Left ventricle myocardium inferior (tissue), 1 donor: ENCODE measurements at regions not wholly inside any gene's neighbourhood (a gene's known extent, or its start where the extent isn't known, plus 50 kb on each side); places are given as distances from the start of the nearest gene placed in this dataset.

ENCODE experiments used
- DNase-seq: peaks from one replicate; pipeline ENCODE4 v3.0.0-alpha.2; 2020
- H3K27ac ChIP-seq: fragments of 200-600 bp; replicated peaks from 2 replicates; pipeline ENCODE4 v1.8.0; 2021
- H3K27me3 ChIP-seq: fragments of 200-600 bp; 2 replicates; pipeline ENCODE4 v1.8.0; 2021; ENCODE audit warnings: low read depth
- H3K36me3 ChIP-seq: fragments of 200-600 bp; 2 replicates; pipeline ENCODE4 v1.8.0; 2021
- H3K4me1 ChIP-seq: fragments of 200-600 bp; 2 replicates; pipeline ENCODE4 v1.8.0; 2021
- H3K4me3 ChIP-seq: fragments of 200-600 bp; 2 replicates; pipeline ENCODE4 v1.8.0; 2021; ENCODE audit warnings: mild to moderate bottlenecking, moderate library complexity
- H3K9me3 ChIP-seq: fragments of 200-600 bp; replicated peaks from 2 replicates; pipeline ENCODE4 v1.8.0; 2021
- intact Hi-C: fragments of 100-400 bp; cut with micrococcal nuclease; formaldehyde crosslinking; loops from one replicate; pipeline ENCODE4 v1.11.0; 2022
- TF ChIP-seq, protein P1 (sequence below): fragments of 200-600 bp; IDR thresholded peaks from 2 replicates; pipeline ENCODE4 v1.8.0; 2021; ENCODE audit warnings: antibody characterized with exemption, mild to moderate bottlenecking, borderline replicate concordance
- donor health status: DM: no; HTN: yes; CAD: no; lungs with severe emphysema.

DNA sequence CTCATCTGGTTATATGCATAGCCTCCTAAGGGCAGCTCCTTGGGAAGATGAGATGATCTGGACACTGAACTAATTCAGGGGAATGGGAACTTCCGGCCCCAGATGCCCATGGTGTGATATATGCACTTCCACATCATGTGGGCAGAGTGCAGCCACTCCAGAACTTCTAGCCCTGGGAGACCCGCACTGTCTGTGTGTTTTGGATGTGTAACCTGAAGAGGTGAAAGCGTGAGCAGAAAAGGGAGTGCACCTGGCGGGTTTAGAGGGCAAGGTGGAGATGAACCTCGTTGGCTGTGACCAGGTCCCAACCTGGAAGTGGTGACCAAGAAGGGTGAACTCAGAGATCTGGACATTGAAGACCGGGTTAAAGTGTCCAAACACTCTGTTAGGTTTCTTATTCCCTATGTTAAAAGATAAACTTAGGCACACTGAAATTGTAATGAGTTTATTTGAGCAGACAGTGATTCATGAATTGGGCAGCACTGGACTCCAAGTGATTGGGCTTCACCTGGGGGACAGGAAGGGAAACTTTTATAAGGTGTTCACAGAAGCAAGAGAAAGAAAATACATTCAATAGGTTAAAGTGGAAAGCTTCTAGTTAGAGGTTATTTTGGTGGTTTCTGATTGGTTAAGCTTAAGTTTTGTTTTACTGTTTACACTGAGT, 296.2 kb upstream of the SKOR2 start:
- H3K9me3 ChIP-seq: no peaks in the 10 kb centered on the region
- DNase-seq: no peak
- H3K4me3 ChIP-seq: no peak overlapping the region
- H3K4me1 ChIP-seq: peaks cover 9% of the 10 kb centered on the region
- TF ChIP-seq, protein P1, sequence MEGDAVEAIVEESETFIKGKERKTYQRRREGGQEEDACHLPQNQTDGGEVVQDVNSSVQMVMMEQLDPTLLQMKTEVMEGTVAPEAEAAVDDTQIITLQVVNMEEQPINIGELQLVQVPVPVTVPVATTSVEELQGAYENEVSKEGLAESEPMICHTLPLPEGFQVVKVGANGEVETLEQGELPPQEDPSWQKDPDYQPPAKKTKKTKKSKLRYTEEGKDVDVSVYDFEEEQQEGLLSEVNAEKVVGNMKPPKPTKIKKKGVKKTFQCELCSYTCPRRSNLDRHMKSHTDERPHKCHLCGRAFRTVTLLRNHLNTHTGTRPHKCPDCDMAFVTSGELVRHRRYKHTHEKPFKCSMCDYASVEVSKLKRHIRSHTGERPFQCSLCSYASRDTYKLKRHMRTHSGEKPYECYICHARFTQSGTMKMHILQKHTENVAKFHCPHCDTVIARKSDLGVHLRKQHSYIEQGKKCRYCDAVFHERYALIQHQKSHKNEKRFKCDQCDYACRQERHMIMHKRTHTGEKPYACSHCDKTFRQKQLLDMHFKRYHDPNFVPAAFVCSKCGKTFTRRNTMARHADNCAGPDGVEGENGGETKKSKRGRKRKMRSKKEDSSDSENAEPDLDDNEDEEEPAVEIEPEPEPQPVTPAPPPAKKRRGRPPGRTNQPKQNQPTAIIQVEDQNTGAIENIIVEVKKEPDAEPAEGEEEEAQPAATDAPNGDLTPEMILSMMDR: no peak
- intact Hi-C loops: no loop called here
- no peaks in the 10 kb centered on the region for H3K36me3 ChIP-seq
- H3K27ac ChIP-seq: no peak overlapping the region
- H3K27me3 ChIP-seq: peaks cover 89% of the 10 kb centered on the region

DNA sequence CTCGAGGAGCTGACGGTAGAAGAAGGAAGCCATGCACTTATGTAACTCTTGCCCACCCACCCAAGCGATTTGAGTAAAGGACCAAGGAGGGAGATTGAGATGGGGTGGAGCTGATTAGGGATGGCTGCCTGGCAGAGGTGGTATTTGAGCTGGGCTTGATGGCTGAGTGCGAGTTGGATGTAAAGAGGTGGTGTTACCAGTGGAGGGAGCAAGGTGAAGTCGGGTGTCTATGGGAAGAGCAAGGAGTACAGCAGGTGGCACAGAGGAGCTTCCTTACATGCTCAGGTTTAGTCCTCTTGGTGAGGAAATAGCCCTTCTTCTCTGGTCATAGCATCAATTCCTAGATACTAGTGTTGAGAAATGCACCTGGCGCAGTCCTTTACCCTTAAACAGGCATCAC, 294.2 kb upstream of the SKOR2 start:
- Histone ChIP-seq H3K4me1 (peaks cover 9% of the 10 kb centered on the region), H3K36me3 (no peaks in the 10 kb centered on the region), H3K27me3 (peaks cover 88% of the 10 kb centered on the region), H3K27ac (no peak overlapping the region), H3K9me3 (no peaks in the 10 kb centered on the region), H3K4me3 (no peak overlapping the region)
- intact Hi-C loops: no loop called here
- TF ChIP-seq, protein P1: no peak
- DNase-seq: no peak

DNA sequence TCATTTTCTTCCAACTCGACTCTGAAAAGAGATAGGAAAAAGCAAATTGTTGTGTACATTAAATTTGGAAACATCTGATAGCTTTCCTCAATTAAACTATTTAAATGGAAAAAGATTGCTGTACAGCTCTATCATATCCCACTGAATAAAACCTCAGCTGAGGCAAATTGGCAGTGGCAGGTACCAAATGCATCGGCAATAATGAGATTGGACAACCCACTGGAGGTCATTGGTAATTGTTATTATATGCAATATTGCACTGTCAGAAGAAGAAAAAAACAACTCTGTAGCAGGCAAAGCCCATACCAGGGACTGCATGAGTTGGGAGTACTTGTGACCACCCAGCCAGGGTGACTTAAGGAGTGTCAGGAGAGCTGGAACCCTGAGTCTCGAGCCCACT, 291.6 kb upstream of the SKOR2 start:
- no peak for DNase-seq
- Histone ChIP-seq H3K36me3 (no peaks in the 10 kb centered on the region), H3K27me3 (peaks cover 93% of the 10 kb centered on the region), H3K4me1 (no peaks in the 10 kb centered on the region), H3K4me3 (no peak overlapping the region), H3K9me3 (peaks cover 8% of the 10 kb centered on the region), H3K27ac (no peak overlapping the region)
- TF ChIP-seq, protein P1: no peak
- intact Hi-C loops: no loop called here

DNA sequence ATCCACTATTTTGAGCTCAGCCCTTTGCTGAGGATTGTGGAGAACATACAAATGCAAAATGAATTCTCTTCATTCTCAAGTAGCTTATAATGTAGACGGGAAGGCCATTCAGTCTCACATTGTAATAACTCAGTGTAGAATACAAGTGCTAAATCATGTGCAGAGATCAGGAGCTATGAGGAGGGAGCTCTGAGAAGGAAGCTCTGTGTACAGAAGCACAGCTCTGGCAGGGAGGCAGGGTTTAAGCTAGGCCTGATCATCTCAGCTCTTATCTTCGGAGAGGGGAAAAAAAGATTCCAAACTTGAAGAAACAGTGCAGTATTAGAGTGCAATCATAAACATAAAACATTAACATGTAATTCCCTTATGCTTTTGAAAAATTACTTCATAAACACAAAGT, 291.1 kb upstream of the SKOR2 start:
- Histone ChIP-seq H3K4me1 (no peaks in the 10 kb centered on the region), H3K27ac (no peak overlapping the region), H3K36me3 (no peaks in the 10 kb centered on the region), H3K27me3 (peaks cover 91% of the 10 kb centered on the region), H3K9me3 (peaks cover 8% of the 10 kb centered on the region), H3K4me3 (no peak overlapping the region)
- intact Hi-C loops: no loop called here
- no peak for DNase-seq
- TF ChIP-seq, protein P1: no peak

DNA sequence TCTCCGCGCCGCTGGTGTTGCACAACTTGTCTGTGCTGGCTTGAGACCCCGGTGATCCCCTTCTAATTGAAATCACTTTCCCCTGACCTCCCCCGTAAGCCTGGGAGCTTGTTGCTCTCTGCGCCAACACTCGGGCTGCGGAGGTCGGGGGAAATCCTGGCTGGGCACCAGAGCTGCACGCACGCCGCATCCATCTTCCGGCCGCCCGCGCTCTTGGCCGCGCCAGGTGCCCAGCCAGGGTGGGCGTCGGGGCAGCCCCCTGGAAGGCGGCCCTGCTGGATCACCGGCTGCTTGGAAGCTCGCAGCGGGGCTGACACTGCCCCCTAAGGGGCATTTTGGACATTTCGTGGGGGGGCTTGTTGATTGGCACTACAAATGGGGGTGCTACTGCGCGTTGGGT, 280.3 kb upstream of the SKOR2 start:
- Histone ChIP-seq H3K36me3 (no peaks in the 10 kb centered on the region), H3K4me3 (no peak overlapping the region), H3K27ac (no peak overlapping the region), H3K4me1 (no peaks in the 10 kb centered on the region), H3K27me3 (peaks cover 95% of the 10 kb centered on the region), H3K9me3 (no peaks in the 10 kb centered on the region)
- TF ChIP-seq, protein P1: peak; percentile 26
- intact Hi-C loops: no loop called here
- DNase-seq: no peak
